NCI-H69 (cell line): ENCODE measurements at regions not wholly inside any gene's neighbourhood (a gene's known extent, or its start where the extent isn't known, plus 50 kb on each side); places are given as distances from the start of the nearest gene placed in this dataset.
"Not testable (repeated sequence)": the region's sequence is repeated elsewhere in the genome, so short reads cannot be mapped to it uniquely, and the experiment has no call there.

Experiments
- DNase-seq: peaks from one replicate; lab custom pipeline; 2025; lab: John Stamatoyannopoulos, UW

DNA sequence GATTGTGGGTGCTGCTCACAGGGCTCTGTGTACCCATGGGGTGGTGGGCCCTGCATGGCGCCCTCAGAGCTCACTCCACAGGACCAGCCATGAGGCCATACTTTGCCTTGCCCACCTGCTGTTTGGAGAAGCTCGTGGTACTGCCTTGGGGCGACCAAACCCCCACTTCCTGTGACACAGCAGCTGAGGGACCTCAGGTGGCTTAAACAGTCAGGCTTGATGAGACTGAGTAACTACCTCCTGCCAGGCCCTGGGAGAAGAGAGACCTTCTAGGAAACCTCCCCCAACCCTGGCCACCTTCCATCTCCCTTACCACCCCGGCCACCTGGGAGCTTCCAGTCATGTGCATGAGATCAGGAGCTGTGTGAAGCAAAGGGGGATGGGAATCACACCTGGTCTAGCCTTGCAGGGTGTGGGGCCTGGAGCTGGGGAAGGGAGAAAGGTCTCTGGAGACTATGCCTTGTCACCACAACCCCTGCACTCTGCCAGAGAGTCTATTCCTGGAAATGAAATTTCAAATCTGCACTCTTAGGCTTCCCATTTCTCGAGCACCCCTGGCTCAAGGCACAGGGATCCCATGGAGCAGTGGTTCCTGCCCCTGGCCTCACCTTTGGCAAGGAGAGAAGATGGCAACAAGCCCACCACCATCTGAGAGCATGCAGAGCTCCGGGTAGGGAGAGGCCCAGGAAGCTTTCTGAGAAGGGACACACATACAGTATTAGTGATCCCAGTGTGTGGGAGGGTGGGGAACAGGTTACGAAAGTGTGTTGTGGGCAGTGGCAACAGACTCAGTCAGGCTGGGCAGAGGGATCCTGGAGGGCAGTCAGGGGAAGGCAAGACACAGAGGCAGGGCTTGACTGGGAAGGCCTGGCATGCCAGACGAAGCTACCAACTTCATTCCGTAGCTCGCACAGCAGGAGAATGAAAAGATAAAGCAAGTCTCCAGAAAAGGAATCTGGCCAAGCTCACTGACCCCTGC, 125.0 kb downstream of the URI1 start:
- DNase-seq = peak; percentile 8

GRCh38 chr19:30067956-30068506, 126.0 kb downstream of the URI1 start:
- DNase-seq = not testable (repeated sequence)

- DNase-seq = no peak
These were observed 126.7 kb downstream of the URI1 start for GRCh38 chr19:30068528-30069395.

GRCh38 chr19:30069535-30070197, 127.6 kb downstream of the URI1 start:
- DNase-seq = peak; percentile 12

DNA sequence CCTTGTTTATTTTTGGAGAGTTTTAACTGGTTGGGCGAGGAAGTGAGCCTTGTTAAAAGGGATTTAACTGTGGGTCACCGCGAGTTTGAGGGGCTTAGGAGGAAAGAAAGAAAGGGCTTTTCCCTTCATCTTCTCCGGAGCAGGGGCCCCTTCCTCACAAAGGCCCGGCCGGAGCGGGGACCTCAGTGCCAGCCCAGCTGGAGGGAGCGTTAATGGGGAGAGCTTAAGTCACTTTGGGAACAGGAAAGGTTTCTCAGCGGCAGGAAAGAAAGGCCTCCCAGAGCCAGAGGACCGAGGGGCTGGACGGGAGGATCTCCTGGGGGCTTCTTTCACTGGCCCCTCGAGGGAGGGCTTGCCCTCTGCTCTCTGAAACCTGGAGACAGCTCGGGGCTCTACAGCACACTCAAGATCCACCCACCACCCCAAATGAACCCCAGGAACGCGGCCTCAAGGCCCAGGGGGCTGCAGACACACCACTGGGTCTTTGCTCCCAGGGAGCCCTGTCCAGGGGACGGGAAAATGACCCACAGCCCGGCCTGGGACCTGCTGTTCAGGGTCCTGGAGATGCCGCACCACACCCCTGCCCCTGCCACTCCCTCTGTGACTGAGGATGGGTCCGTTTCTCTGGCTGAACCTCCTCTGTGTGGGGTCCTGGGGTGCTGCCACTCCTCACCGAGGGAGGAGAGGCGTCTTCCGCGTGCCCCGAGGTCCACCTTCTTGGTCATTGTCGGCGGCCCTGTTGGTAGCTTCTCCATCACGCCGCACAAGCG, 128.3 kb downstream of the URI1 start:
- no peak for DNase-seq

DNA sequence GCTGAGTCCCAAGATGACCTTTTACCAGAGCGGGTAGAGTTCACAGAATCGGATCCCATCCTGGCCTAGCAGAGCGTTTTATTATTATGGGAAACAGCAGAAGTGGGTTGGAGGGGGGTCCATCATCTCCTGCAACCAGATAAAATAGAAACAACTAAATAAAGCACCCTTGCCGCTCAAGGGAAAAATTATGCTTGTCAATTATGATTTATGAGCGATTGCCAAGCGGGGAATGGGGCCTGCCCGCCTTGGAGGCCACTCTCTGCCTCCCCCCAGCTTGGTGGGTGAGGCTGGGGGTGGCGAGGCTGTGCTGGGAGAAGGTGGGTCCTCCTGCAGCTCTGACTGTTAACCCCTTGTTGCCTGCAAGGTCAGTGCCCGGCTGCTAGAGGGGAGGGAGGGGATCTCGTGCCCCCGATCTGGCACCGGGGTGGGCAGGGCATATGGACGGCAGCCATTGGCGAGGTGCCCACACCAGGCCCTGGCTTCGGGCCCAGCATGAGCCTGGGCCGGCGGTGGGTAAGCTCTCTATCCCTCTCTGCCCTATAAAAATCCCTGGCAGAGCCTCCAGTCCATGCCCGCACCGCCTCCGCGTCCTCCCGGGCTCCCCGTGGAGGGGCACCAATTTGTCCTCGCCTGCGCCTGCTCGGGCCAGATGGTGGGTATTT, 129.1 kb downstream of the URI1 start:
- peak; percentile 45 for DNase-seq

DNA sequence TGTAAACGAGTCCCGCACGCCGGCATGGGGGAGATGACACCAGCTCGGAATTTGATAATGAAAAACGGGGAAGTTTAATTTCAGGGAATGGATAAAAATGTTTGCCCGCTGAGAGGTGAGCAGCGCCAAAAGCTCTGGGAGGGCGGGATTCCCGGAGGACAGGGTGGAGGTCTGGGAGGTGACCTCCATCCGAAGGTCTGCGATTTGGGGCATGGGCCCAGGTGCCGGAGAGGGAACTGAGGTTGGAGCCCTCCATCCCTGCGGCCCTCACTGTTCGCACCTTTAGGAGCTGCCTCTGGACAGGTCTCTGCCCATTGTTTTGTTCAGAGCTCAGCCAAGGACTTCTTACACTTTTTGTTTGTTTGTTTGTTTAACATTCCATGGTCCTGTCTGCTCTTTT, 129.8 kb downstream of the URI1 start:
- DNase-seq = no peak

DNA sequence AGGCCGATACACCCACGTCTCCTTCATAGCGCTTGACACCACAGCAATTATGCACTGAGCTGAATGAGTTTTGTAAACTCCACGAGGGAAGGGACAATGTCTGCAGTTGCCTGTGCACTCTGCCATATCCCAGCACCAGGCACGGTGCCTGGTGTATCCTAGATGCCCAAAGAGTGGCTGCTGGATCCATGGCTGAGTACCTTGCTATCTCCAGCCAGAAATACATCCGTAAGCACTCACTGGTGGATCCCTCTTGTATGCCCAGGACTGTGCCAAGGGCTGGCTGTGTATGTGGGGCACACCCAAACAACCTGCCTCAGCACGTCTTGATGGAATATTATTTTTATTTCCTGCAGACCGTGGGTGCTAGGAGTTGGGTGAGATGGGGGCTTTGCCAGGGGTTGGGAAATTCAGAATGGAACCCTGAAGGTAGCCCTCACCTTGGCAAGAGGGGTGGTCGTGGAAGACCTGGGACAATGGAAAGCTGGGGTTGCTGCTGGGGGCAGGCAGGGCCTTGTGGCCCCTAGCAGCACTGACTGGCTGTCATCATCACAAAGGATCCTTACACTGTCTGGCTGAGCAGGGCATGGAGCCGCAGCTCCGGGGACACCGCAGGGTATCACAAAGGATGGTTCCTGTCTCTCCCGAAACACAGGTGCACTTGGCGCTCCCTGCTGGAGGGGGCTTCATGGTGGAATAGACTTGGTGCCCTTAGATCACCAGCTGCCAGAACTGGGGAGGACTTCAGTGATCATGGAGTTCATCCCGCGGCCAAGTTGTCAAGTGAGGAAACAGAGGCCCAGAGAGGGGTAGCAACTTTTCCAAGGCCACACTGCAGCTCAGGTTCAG, 131.3 kb downstream of the URI1 start:
- no peak for DNase-seq

- DNase-seq = no peak
These were observed 132.1 kb downstream of the URI1 start for GRCh38 chr19:30074096-30074495.

DNA sequence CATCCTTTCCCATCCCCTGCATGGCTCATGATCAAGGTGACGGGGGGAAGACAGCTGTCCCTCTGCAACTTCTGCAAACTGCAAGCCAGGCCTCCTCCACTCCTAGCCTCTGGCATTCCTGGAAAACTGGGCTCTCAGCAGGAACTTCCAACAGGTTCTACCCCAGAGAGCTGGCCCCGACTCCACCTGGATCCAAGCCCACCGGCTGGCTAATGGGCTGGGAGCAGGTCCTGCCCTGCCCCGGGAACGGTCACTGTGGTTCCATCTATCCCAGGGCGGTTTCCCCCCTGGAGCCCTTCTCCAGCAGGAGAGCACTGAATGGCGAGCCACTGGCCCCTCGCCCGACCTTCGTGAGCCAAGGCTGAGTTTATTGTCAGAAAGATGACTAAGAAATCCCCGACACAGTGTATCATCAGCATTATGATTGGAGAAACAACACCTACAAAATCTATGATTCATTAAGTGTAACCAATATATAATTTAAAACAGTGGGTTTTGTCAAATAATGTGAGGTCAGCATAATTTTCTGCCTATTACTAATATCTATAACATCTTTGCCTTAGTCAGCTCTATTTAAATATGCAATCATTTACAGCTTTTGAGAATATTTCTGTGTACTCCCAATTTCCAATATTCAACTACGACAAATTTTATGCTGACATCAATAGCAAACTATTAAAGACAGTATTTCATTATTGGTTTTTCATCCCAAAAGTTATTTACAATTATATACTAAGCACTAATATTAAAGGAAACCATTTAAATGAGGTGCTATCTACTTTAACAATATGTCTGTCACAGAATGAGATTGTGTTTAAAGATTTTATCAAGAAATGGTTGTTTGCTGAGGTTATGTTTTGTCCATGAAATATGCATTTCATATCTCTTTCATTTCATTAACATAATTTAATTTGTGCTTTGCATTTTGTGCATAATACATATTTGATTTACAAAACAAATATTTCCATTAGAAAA, 133.0 kb downstream of the URI1 start:
- no peak for DNase-seq

GRCh38 chr19:30076101-30076551, 134.1 kb downstream of the URI1 start:
- no peak for DNase-seq

- DNase-seq = no peak
These were observed 135.0 kb downstream of the URI1 start for GRCh38 chr19:30076751-30077670.

DNA sequence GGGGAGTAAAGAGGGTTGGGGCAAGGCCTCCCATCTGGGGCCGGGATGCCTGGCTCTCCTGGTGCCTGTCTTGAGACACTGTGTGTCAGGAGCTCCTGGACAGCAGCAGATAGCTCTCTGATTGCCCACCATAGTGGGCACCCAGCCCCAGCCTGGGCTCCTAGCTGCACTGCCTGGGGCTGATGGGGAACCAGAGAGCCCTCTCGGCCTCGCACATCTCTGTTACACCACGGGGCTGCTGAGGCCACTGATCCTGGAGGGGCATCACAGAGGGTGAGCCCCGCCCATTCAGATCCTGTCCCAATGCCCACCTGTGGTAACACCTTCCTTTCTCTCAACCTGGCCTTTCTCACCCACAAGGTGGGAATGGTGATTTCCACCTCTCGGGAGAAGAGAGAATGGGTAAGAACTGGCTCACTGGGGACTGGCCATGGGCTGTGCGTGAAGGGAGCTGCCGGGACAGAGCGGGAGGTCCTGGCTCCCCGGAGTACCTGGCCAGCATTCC, 135.9 kb downstream of the URI1 start:
- DNase-seq = no peak

DNA sequence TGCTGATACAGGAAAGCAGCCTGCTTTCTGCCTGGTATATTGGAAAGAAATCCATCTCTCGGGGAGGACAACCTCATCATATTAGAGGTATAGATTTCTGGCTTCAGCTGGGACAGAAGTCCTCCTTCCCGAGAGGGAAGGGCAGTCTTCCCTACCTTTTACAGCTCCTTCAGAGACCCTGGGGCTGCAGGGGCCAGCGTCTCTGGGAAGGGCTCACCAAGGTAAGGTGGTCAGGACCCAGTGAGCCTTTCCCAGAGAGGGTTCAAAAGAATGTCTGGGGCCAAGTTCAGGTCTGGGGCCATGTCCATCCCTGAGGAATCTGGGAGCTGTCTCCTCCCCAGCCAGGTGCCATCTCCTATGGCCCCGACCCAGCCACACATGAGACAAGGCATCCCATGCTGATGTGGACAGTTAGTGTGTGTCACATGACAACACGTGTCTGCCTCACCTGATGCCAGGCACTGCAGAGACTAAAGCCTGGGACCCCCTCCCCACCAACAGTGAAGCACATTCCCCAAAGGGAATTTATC, 136.4 kb downstream of the URI1 start:
- DNase-seq = no peak

DNA sequence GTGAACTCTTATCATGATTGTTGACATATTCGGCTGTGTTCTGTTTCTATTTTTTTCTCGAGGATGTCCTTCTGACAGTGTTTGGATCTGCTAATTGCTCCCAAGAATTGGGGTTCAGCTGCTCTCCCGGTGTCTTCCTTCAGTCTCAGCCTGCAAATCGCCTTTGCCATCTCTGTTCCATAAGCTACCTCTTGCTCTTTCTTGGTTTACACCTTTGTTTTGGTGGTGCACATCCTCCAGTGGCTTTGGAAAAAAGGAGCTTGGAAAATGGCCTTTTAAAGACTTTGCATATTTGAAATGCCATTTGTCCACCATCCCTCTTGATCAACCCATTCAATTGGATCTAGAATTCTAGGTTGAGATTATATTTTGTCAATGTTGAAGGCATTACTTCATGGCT, 137.2 kb downstream of the URI1 start:
- no peak for DNase-seq

DNA sequence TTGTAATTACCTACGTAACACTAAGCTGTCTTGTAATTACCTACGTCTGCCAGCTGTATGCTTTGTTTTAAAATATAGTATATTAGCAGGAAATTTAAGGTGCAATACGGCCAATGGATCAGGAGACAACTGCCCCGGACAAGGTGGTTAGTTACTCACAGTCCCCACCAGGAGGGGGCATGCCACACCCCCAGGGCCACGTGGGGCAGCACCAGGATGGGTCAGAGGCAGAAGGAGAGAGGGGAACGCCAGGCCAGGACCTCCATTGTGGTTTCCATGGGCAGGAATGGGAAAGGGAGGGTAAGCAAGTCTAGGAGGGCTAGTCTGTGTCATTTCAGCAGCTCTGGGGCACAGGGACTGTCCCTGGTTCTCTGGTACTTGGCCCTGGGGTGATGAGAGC, 140.1 kb downstream of the URI1 start:
- DNase-seq = no peak

DNA sequence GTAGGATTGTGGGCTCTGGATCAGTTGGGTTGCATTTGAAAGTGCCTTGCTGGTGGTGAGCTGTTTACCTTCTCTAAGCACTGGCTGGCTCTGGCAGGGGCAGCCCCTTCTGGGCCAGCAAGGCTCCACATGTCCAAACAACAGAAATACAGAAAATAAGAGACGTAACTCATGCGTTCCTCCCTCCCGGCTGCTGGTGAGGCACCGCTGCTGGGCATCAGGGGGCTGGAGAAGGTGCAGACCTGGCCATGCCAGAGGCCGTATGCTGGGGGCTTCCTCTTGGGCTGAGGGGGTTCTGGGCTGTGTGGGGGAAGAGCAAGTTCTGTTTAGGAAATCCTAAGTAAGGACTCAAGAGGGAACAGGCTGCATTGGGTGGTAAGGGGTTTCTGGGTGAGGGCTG, 140.6 kb downstream of the URI1 start:
- no peak for DNase-seq
